Lower leg skin (tissue), 4 donors: ENCODE measurements at regions not wholly inside any gene's neighbourhood (a gene's known extent, or its start where the extent isn't known, plus 50 kb on each side); places are given as distances from the start of the nearest gene placed in this dataset.
A peak's percentile ranks its signal among the peaks of the same experiment; 100 is the strongest.

Source experiments
- DNase-seq, 2 donors: peaks; one replicate each; pipeline ENCODE4 v3.0.0-alpha.2; 2019; ENCODE audit warnings: low spot score in 2 of 2
- H3K4me3 ChIP-seq: fragments of 200-600 bp; sonication (generic); 2 replicates; pipeline ENCODE4 v1.5.1; 2017; ENCODE audit warnings: mild to moderate bottlenecking, low read depth; ENCODE audit not compliant: poor library complexity, severe bottlenecking
- POLR2A ChIP-seq, 2 donors: fragments of 450-650 bp; IDR thresholded peaks; one replicate each; pipeline ENCODE4 v1.6.1; 2016 to 2017; ENCODE audit warnings: antibody characterized with exemption in 2 of 2, mild to moderate bottlenecking in 1 of 2, moderate library complexity in 1 of 2
- WGBS, 2 donors: methylation state at CpG; one replicate each; pipeline ENCODE4 v1.1.5; 2018; 5-methylcytosine and 5-hydroxymethylcytosine counted together
- intact Hi-C: fragments of 100-400 bp; cut with DNase I; formaldehyde crosslinking; loops from one replicate; pipeline ENCODE4 v1.15.0; 2023; ENCODE audit warnings: low total_unique reads
- TF ChIP-seq, protein P1 (sequence below), 3 donors: fragments of 450-650 bp; IDR thresholded peaks; one replicate each; pipeline ENCODE4 v1.5.1; 2016; ENCODE audit warnings: antibody characterized with exemption in 3 of 3, mild to moderate bottlenecking in 3 of 3, moderate library complexity in 2 of 3

DNA sequence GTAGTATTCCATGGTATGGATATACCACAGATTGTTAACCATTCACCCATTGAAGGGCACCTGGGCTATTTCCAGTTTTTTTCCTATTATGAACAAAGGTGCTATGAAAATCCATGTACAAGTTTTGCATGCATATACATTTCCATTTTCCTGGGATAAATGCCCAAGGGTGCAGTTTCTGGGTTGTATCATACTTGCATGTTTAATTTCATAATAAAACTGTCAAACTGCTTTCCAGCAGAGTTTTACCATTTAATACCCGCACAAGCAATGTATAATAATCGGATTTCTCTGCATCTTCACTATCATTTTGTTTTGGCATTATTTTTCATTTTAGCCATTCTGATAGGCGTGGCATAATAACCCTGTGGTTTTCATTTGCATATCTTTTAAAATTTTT lies 154.3 kb upstream of the CXCL12 start:
- 90 to 94% methylated on average over 3 of the region's 3 CpGs for WGBS, 2 donors
- intact Hi-C loops: no loop called here

DNA sequence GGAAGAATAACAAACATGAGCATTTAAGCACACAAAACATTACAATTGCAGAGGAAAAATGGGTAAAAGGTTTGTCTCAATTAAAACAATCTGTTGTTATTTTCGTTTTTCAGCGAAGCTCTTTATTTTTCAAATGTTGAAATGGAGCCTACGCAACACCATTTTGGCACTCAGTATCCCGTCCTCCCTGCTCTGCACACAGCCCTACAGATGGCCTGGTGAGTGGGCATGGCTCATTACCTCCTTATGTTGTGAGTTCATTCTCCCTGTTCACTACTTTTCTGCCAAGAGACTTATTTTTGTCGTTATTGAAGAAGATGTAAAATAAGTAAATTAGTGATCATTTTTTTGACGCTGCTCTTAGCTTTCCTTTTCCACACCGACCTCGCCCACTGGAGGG lies 167.8 kb upstream of the CXCL12 start:
- 61% methylated on average over 8 of the region's 8 CpGs for WGBS, 2 donors
- peak in 1 of 2 donors; percentile 61 for DNase-seq
- intact Hi-C loops: no loop called here
- no peak for TF ChIP-seq POLR2A (IDR thresholded peaks at IDR 0.05)
- TF ChIP-seq, protein P1, sequence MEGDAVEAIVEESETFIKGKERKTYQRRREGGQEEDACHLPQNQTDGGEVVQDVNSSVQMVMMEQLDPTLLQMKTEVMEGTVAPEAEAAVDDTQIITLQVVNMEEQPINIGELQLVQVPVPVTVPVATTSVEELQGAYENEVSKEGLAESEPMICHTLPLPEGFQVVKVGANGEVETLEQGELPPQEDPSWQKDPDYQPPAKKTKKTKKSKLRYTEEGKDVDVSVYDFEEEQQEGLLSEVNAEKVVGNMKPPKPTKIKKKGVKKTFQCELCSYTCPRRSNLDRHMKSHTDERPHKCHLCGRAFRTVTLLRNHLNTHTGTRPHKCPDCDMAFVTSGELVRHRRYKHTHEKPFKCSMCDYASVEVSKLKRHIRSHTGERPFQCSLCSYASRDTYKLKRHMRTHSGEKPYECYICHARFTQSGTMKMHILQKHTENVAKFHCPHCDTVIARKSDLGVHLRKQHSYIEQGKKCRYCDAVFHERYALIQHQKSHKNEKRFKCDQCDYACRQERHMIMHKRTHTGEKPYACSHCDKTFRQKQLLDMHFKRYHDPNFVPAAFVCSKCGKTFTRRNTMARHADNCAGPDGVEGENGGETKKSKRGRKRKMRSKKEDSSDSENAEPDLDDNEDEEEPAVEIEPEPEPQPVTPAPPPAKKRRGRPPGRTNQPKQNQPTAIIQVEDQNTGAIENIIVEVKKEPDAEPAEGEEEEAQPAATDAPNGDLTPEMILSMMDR (IDR thresholded peaks at IDR 0.05): no peak
- no peak overlapping the region for H3K4me3 ChIP-seq

More for the DNA sequence above, 154.3 kb upstream of the CXCL12 start:
- TF ChIP-seq POLR2A (IDR thresholded peaks at IDR 0.05): no peak
- TF ChIP-seq, protein P1 (IDR thresholded peaks at IDR 0.05): no peak
- H3K4me3 ChIP-seq: no peak overlapping the region
- DNase-seq: no peak

DNA sequence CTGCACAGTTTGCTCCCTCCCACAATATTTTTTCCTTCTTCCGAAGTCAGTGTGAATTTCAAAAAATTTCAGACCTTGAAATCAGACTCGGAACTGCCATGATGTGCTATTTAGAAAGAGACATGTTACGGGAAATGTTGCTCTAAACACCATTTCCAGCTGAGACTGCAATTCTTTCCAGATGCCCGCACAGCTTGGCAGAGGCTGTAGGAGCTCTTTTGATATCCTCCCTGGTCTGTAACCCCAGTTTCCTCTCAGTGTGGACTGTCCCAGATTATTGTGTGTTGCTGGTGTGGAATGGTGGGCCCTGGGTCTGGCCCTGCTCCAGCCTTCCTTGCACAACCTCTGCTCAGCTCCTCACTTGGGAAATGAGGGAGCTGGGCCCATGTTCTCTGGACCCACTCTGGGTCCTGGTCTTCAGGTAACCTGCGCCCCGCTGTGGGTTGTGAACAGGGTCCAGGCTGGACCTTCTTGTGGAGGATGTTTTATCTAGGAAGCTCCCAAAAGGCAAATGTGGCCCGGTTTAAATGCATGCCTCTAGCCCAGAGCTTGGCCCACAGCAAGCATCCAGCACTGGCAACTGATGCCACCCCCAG lies 172.8 kb upstream of the CXCL12 start:
- 80 to 82% methylated on average over 7 of the region's 7 CpGs for WGBS, 2 donors
- H3K4me3 ChIP-seq: no peak overlapping the region
- intact Hi-C loops: no loop called here
- no peak for DNase-seq
- TF ChIP-seq POLR2A (IDR thresholded peaks at IDR 0.05): no peak
- TF ChIP-seq, protein P1 (IDR thresholded peaks at IDR 0.05): no peak

DNA sequence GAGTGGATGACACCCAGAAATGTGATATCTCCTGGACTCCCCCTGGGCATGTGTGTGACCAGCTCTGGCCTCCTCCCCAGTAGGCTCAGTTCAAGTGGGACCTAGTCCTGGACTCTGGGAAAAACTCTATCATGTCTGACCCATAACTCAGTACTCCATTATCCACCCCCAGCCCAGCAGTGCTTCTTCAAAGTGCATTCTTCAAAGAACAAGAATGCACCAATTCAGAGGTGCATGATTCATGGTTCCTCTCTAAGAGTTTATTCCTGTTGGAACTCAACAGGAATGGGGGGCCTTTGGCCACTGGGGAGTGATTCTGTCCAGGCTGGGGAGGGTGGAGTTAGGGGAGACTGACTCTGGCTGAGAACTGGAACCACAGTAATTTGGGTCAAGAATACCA lies 173.6 kb upstream of the CXCL12 start:
- TF ChIP-seq, protein P1 (IDR thresholded peaks at IDR 0.05): no peak
- intact Hi-C loops: no loop called here
- no peak for DNase-seq
- no peak overlapping the region for H3K4me3 ChIP-seq

DNA sequence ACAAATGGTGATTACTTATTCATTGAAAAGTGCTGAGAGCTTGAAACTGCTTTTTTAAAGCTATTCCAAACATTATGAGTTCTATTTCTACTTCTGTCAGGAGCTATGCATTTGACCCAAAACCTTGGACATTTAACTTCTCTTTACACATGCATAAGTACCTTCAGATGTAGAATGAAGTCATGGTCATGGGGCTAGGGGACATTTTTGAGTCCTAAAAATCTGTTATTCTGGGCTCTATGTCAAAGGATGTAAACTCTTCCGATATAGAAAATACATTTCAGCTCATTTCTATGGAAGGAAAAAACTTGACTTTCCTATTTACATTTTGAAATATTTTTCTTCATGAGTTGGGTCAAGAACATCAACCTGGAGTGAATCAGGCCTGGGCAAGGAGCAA lies 179.5 kb upstream of the CXCL12 start:
- no peak for TF ChIP-seq POLR2A (IDR thresholded peaks at IDR 0.05)
- TF ChIP-seq, protein P1 (IDR thresholded peaks at IDR 0.05): no peak

DNA sequence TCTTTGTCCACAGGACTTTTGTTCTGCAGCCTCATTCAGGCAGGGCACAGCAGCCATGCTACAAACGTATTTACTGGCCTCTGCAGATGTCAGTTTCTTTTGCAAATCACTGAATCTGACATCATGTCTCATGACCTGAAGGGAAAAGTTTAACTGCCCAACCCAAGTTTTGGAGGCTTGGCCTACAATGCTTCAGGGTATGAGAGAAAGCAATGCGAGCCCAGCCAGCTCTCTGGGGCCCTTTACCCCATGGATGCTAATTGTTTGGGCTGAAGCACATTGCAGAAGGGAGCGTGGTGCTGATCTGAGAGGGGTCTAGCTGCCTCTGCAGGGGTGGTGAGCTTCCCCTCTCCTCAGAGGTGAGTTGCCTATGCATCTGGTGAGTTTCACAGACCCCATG lies 179.9 kb upstream of the CXCL12 start:
- intact Hi-C loops: no loop called here
- H3K4me3 ChIP-seq: no peak overlapping the region
- WGBS, 2 donors: 23 to 54% methylated on average over 2 to 3 of the region's 3 CpGs
- TF ChIP-seq, protein P1 (IDR thresholded peaks at IDR 0.05): no peak
- no peak for TF ChIP-seq POLR2A (IDR thresholded peaks at IDR 0.05)
- DNase-seq: no peak

More for the DNA sequence above, 179.5 kb upstream of the CXCL12 start:
- H3K4me3 ChIP-seq: no peak overlapping the region
- no peak for DNase-seq
- 92 to 97% methylated on average over 1 of the region's 1 CpG for WGBS, 2 donors
- intact Hi-C loops: no loop called here
